ENCODE measurements at regions not wholly inside any gene's neighbourhood (a gene's known extent, or its start where the extent isn't known, plus 50 kb on each side); places are given as distances from the start of the nearest gene placed in this dataset.

- ATAC-seq (ENCODE audit: insufficient read depth, low read depth), result no peak
- DNase-seq, result no peak
- Histone ChIP-seq H4K20me1 (ENCODE audit: insufficient read depth, low read length) (no peaks in the 10 kb centered on the region), H3K36me3 (ENCODE audit: insufficient read depth, low read length) (no peaks in the 10 kb centered on the region), H3K4me1 (ENCODE audit: insufficient read depth, low read length) (no peaks in the 10 kb centered on the region), H3K79me2 (ENCODE audit: insufficient read depth, low read length) (no peaks in the 10 kb centered on the region), H3K4me2 (ENCODE audit: insufficient read depth, low read length) (no peak overlapping the region), H2AFZ (ENCODE audit: low read depth, low read length) (no peak overlapping the region), H3K27me3 (ENCODE audit: insufficient read depth, low read length, poor library complexity) (no peaks in the 10 kb centered on the region), H3K9ac (ENCODE audit: low read depth, low read length) (no peak overlapping the region), H3K27ac (ENCODE audit: low read length) (no peak overlapping the region), H3K9me3 (ENCODE audit: insufficient read depth, low read length, severe bottlenecking) (no peaks in the 10 kb centered on the region), H3K4me3 (ENCODE audit: low read depth in 1 of 2, low read length in 2 of 2) (no peak overlapping the region)
- no peak for TF ChIP-seq EZH2 (IDR thresholded peaks at IDR 0.05; ENCODE audit: borderline replicate concordance, low read depth, low read length, severe bottlenecking)
- no peak for TF ChIP-seq CTCF (IDR thresholded peaks at IDR 0.05; ENCODE audit: borderline replicate concordance, extremely low read depth, low read length, poor library complexity, severe bottlenecking)
Observed at GRCh38 chr4:138021139-138021830, 220.9 kb downstream of the SLC7A11 start.

- Histone ChIP-seq H3K4me2 (ENCODE audit: insufficient read depth, low read length) (no peak overlapping the region), H3K27ac (ENCODE audit: low read length) (no peak overlapping the region), H4K20me1 (ENCODE audit: insufficient read depth, low read length) (no peaks in the 10 kb centered on the region), H3K27me3 (ENCODE audit: insufficient read depth, low read length, poor library complexity) (no peaks in the 10 kb centered on the region), H3K9ac (ENCODE audit: low read depth, low read length) (no peak overlapping the region), H3K9me3 (ENCODE audit: insufficient read depth, low read length, severe bottlenecking) (no peaks in the 10 kb centered on the region), H3K4me3 (ENCODE audit: low read depth in 1 of 2, low read length in 2 of 2) (no peak overlapping the region), H3K4me1 (ENCODE audit: insufficient read depth, low read length) (no peaks in the 10 kb centered on the region), H3K36me3 (ENCODE audit: insufficient read depth, low read length) (no peaks in the 10 kb centered on the region), H2AFZ (ENCODE audit: low read depth, low read length) (no peak overlapping the region), H3K79me2 (ENCODE audit: insufficient read depth, low read length) (no peaks in the 10 kb centered on the region)
- DNase-seq, result no peak
- no peak for ATAC-seq (ENCODE audit: insufficient read depth, low read depth)
- TF ChIP-seq EZH2 (IDR thresholded peaks at IDR 0.05; ENCODE audit: borderline replicate concordance, low read depth, low read length, severe bottlenecking) (no peak), CTCF (IDR thresholded peaks at IDR 0.05; ENCODE audit: borderline replicate concordance, extremely low read depth, low read length, poor library complexity, severe bottlenecking) (no peak)
Observed at GRCh38 chr4:138014590-138015288, 227.4 kb downstream of the SLC7A11 start.

GRCh38 chr4:138013625-138014024 lies 228.5 kb downstream of the SLC7A11 start:
- H3K27me3 ChIP-seq (ENCODE audit: insufficient read depth, low read length, poor library complexity), result no peaks in the 10 kb centered on the region
- no peaks in the 10 kb centered on the region for H3K79me2 ChIP-seq (ENCODE audit: insufficient read depth, low read length)
- H4K20me1 ChIP-seq (ENCODE audit: insufficient read depth, low read length), result no peaks in the 10 kb centered on the region
- ATAC-seq (ENCODE audit: insufficient read depth, low read depth), result no peak
- no peak overlapping the region for H3K4me3 ChIP-seq (ENCODE audit: low read depth in 1 of 2, low read length in 2 of 2)
- H3K4me2 ChIP-seq (ENCODE audit: insufficient read depth, low read length), result no peak overlapping the region
- no peak overlapping the region for H2AFZ ChIP-seq (ENCODE audit: low read depth, low read length)
- H3K27ac ChIP-seq (ENCODE audit: low read length), result no peak overlapping the region
- no peaks in the 10 kb centered on the region for H3K9me3 ChIP-seq (ENCODE audit: insufficient read depth, low read length, severe bottlenecking)
- H3K36me3 ChIP-seq (ENCODE audit: insufficient read depth, low read length), result no peaks in the 10 kb centered on the region
- no peak overlapping the region for H3K9ac ChIP-seq (ENCODE audit: low read depth, low read length)
- no peak for TF ChIP-seq EZH2 (IDR thresholded peaks at IDR 0.05; ENCODE audit: borderline replicate concordance, low read depth, low read length, severe bottlenecking)
- TF ChIP-seq CTCF (IDR thresholded peaks at IDR 0.05; ENCODE audit: borderline replicate concordance, extremely low read depth, low read length, poor library complexity, severe bottlenecking), result no peak
- no peaks in the 10 kb centered on the region for H3K4me1 ChIP-seq (ENCODE audit: insufficient read depth, low read length)
- no peak for DNase-seq
